Erythroblast (primary cell): ENCODE measurements at regions not wholly inside any gene's neighbourhood (a gene's known extent, or its start where the extent isn't known, plus 50 kb on each side); places are given as distances from the start of the nearest gene placed in this dataset.

Source experiments
- GATA1 ChIP-seq: IDR thresholded peaks from 2 replicates; pipeline ENCODE4 v1.6.1; 2011; ENCODE audit warnings: low read depth, mild to moderate bottlenecking, control low read depth, low read length, moderate library complexity
- POLR2A ChIP-seq: IDR thresholded peaks from 2 replicates; pipeline ENCODE4 v1.6.1; 2011; ENCODE audit warnings: mild to moderate bottlenecking, low read length

- TF ChIP-seq POLR2A: no peak
- no peak for TF ChIP-seq GATA1
Observed at GRCh38 chr11:100442017-100442416, 245.1 kb upstream of the ARHGAP42 start.
